WTC11 (cell line): ENCODE measurements at regions not wholly inside any gene's neighbourhood (a gene's known extent, or its start where the extent isn't known, plus 50 kb on each side); places are given as distances from the start of the nearest gene placed in this dataset.

Source experiments
- ATAC-seq: fragments of 200-7000 bp; cut with Tn5 transposase; 2 replicates; pipeline ENCODE4 v1.10.0; 2021; ENCODE audit warnings: mild to moderate bottlenecking, moderate library complexity
- CTCF ChIA-PET: fragments of 300-600 bp; sonication (Branson Sonifier 250); formaldehyde crosslinking; loops from one replicate; lab custom pipeline; 2021; ENCODE audit warnings: antibody characterized with exemption; lab: Charles Lee
- POLR2A ChIA-PET: fragments of 350-600 bp; sonication (Branson Sonifier 250); formaldehyde crosslinking; loops from one replicate; lab custom pipeline; 2021; ENCODE audit warnings: antibody characterized with exemption; lab: Charles Lee
- DNase-seq: peaks from one replicate; pipeline ENCODE4 v3.0.0; 2021; ENCODE audit warnings: low spot score
- H3K27ac Mint-ChIP-seq: 2 replicates; pipeline ENCODE4 v1.8.0; 2021; ENCODE audit warnings: mixed read lengths
- H3K27me3 Mint-ChIP-seq: 2 replicates; pipeline ENCODE4 v1.8.0; 2021; ENCODE audit warnings: low read depth, mild to moderate bottlenecking, moderate library complexity, mixed read lengths
- H3K36me3 Mint-ChIP-seq: 2 replicates; pipeline ENCODE4 v1.8.0; 2021; ENCODE audit warnings: mixed read lengths
- H3K4me1 Mint-ChIP-seq: 2 replicates; pipeline ENCODE4 v1.8.0; 2022; ENCODE audit warnings: mixed read lengths
- H3K4me3 Mint-ChIP-seq: 2 replicates; pipeline ENCODE4 v1.8.0; 2021; ENCODE audit warnings: mild to moderate bottlenecking, moderate library complexity, mixed read lengths
- H3K9me3 Mint-ChIP-seq: 2 replicates; pipeline ENCODE4 v1.8.0; 2021; ENCODE audit warnings: mixed read lengths
- ARID4B ChIP-seq: sonication (generic); formaldehyde crosslinking; IDR thresholded peaks from 2 replicates; pipeline ENCODE4 v1.8.0; 2023; ENCODE audit warnings: missing genetic modification reagents, mild to moderate bottlenecking, borderline replicate concordance
- ESRRA ChIP-seq: sonication (generic); formaldehyde crosslinking; IDR thresholded peaks from 2 replicates; pipeline ENCODE4 v1.8.1; 2022; ENCODE audit warnings: mild to moderate bottlenecking, missing genetic modification reagents, borderline replicate concordance
- ETV6 ChIP-seq: sonication (generic); formaldehyde crosslinking; IDR thresholded peaks from 2 replicates; pipeline ENCODE4 v1.8.1; 2022; ENCODE audit warnings: mild to moderate bottlenecking, missing genetic modification reagents
- MAX ChIP-seq: sonication (generic); formaldehyde crosslinking; IDR thresholded peaks from 2 replicates; pipeline ENCODE4 v1.8.0; 2022; ENCODE audit warnings: mild to moderate bottlenecking, missing genetic modification reagents
- NFE2L1 ChIP-seq: sonication (generic); formaldehyde crosslinking; IDR thresholded peaks from 2 replicates; pipeline ENCODE4 v1.8.1; 2023; ENCODE audit warnings: missing genetic modification reagents
- NR2C2 ChIP-seq: sonication (generic); formaldehyde crosslinking; IDR thresholded peaks from 2 replicates; pipeline ENCODE4 v1.8.0; 2022; ENCODE audit warnings: mild to moderate bottlenecking, missing genetic modification reagents
- SMAD3 ChIP-seq: sonication (generic); formaldehyde crosslinking; IDR thresholded peaks from 2 replicates; pipeline ENCODE4 v1.8.0; 2022; ENCODE audit warnings: missing genetic modification reagents, mild to moderate bottlenecking, borderline replicate concordance
- TEAD1 ChIP-seq: sonication (generic); formaldehyde crosslinking; IDR thresholded peaks from 2 replicates; pipeline ENCODE4 v1.8.0; 2022; ENCODE audit warnings: mild to moderate bottlenecking, missing genetic modification reagents
- USF1 ChIP-seq: sonication (generic); formaldehyde crosslinking; IDR thresholded peaks from 2 replicates; pipeline ENCODE4 v1.8.0; 2022; ENCODE audit warnings: mild to moderate bottlenecking, missing genetic modification reagents
- USF2 ChIP-seq: sonication (generic); formaldehyde crosslinking; IDR thresholded peaks from 2 replicates; pipeline ENCODE4 v1.8.1; 2023; ENCODE audit warnings: mild to moderate bottlenecking, missing genetic modification reagents, moderate library complexity
- ZBTB21 ChIP-seq: sonication (generic); formaldehyde crosslinking; IDR thresholded peaks from 2 replicates; pipeline ENCODE4 v1.8.1; 2023; ENCODE audit warnings: mild to moderate bottlenecking, missing genetic modification reagents, borderline replicate concordance
- ZNF121 ChIP-seq: sonication (generic); formaldehyde crosslinking; IDR thresholded peaks from 2 replicates; pipeline ENCODE4 v1.8.0; 2023; ENCODE audit warnings: missing genetic modification reagents
- ZNF396 ChIP-seq: fragments of 250-450 bp; sonication (Bioruptor Pico); IDR thresholded peaks from 2 replicates; pipeline ENCODE4 v1.8.0; 2021; ENCODE audit warnings: mild to moderate bottlenecking, moderate library complexity, borderline replicate concordance
- ZNF423 ChIP-seq: fragments of 250-450 bp; sonication (Bioruptor Pico); IDR thresholded peaks from 2 replicates; pipeline ENCODE4 v2.1.2; 2022; ENCODE audit warnings: mild to moderate bottlenecking, moderate library complexity
- ZNF671 ChIP-seq: fragments of 250-450 bp; sonication (Bioruptor Pico); IDR thresholded peaks from 2 replicates; pipeline ENCODE4 v1.8.0; 2021; ENCODE audit warnings: mild to moderate bottlenecking
- TF ChIP-seq, protein P1 (sequence below): sonication (generic); formaldehyde crosslinking; IDR thresholded peaks from 2 replicates; pipeline ENCODE4 v1.8.0; 2023; ENCODE audit warnings: mild to moderate bottlenecking, missing genetic modification reagents
- TF ChIP-seq, protein P2 (sequence below): sonication (generic); formaldehyde crosslinking; IDR thresholded peaks from 2 replicates; pipeline ENCODE4 v1.8.1; 2022; ENCODE audit warnings: mild to moderate bottlenecking, moderate library complexity, missing genetic modification reagents
- TF ChIP-seq, protein P3 (sequence below): sonication (generic); formaldehyde crosslinking; IDR thresholded peaks from 2 replicates; pipeline ENCODE4 v1.8.1; 2023; ENCODE audit warnings: mild to moderate bottlenecking, moderate library complexity, missing genetic modification reagents

DNA sequence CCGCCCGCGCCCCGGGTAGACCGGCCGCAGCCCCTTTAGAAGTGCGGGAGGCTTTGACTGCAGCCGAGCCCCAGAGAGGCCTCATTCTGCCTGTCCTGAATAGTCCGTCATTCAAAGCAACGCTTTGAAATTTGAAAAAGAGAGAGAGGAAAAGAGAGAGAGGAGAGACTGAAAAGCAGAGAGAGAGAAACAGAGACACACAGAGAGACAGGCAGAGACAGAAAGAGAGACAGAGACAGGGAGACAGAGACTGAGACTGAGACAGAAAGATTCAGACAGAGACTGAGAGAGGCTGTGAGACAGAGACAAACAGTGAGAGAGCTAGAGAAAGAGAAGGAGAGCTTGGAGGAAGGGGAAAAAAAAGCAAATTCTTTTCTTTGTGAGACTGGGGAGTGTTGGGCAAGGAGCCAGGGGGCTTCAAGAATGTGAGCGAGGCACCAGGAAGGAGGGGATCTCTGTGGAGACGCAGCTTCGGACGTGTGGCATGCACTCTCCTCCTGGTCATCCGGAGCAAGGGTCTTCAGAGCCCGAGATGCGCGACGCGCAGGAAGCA, 73.1 kb downstream of the MYCN start:
- CTCF ChIA-PET: interaction anchor here (0.6 to 1.2 kb wide), 4 partner anchors 21 to 74 kb away, joined by 3 to 4 read pairs (median 3); partner anchors contain the start of gene MYCN
- H3K4me3 Mint-ChIP-seq: peak overlapping the region; percentile 40
- peak overlapping the region; percentile 73 for H3K27ac Mint-ChIP-seq
- H3K9me3 Mint-ChIP-seq: no peaks in the 10 kb centered on the region
- peaks cover 2% of the 10 kb centered on the region; the same call in 1 of the 2 replicates for H3K27me3 Mint-ChIP-seq
- DNase-seq (no peak), ATAC-seq (peak; percentile 31)
- no peak for TF ChIP-seq ZNF121 (CRISPR knock-in tag)
- TF ChIP-seq, protein P1, sequence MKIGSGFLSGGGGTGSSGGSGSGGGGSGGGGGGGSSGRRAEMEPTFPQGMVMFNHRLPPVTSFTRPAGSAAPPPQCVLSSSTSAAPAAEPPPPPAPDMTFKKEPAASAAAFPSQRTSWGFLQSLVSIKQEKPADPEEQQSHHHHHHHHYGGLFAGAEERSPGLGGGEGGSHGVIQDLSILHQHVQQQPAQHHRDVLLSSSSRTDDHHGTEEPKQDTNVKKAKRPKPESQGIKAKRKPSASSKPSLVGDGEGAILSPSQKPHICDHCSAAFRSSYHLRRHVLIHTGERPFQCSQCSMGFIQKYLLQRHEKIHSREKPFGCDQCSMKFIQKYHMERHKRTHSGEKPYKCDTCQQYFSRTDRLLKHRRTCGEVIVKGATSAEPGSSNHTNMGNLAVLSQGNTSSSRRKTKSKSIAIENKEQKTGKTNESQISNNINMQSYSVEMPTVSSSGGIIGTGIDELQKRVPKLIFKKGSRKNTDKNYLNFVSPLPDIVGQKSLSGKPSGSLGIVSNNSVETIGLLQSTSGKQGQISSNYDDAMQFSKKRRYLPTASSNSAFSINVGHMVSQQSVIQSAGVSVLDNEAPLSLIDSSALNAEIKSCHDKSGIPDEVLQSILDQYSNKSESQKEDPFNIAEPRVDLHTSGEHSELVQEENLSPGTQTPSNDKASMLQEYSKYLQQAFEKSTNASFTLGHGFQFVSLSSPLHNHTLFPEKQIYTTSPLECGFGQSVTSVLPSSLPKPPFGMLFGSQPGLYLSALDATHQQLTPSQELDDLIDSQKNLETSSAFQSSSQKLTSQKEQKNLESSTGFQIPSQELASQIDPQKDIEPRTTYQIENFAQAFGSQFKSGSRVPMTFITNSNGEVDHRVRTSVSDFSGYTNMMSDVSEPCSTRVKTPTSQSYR (CRISPR knock-in tag): no peak
- TF ChIP-seq ZNF396 (CRISPR knock-in tag): no peak
- TF ChIP-seq, protein P2, sequence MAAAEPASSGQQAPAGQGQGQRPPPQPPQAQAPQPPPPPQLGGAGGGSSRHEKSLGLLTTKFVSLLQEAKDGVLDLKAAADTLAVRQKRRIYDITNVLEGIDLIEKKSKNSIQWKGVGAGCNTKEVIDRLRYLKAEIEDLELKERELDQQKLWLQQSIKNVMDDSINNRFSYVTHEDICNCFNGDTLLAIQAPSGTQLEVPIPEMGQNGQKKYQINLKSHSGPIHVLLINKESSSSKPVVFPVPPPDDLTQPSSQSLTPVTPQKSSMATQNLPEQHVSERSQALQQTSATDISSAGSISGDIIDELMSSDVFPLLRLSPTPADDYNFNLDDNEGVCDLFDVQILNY (CRISPR knock-in tag): no peak
- no peak for TF ChIP-seq SMAD3 (CRISPR knock-in tag)
- no peak for TF ChIP-seq ZNF671 (CRISPR knock-in tag)
- no peak for TF ChIP-seq ESRRA (CRISPR knock-in tag)
- TF ChIP-seq ZNF423 (CRISPR knock-in tag): no peak
- TF ChIP-seq, protein P3, sequence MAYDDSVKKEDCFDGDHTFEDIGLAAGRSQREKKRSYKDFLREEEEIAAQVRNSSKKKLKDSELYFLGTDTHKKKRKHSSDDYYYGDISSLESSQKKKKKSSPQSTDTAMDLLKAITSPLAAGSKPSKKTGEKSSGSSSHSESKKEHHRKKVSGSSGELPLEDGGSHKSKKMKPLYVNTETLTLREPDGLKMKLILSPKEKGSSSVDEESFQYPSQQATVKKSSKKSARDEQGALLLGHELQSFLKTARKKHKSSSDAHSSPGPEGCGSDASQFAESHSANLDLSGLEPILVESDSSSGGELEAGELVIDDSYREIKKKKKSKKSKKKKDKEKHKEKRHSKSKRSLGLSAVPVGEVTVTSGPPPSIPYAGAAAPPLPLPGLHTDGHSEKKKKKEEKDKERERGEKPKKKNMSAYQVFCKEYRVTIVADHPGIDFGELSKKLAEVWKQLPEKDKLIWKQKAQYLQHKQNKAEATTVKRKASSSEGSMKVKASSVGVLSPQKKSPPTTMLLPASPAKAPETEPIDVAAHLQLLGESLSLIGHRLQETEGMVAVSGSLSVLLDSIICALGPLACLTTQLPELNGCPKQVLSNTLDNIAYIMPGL (CRISPR knock-in tag): no peak
- no peak for TF ChIP-seq NR2C2
- TF ChIP-seq MAX (CRISPR knock-in tag): no peak
- no peak for TF ChIP-seq USF2 (CRISPR knock-in tag)
- no peaks in the 10 kb centered on the region for H3K36me3 Mint-ChIP-seq
- POLR2A ChIA-PET: interaction anchor here (1.2 kb wide), 1 partner anchor 73 kb away, joined by 5 read pairs; the partner anchor contains the start of gene MYCN
- peaks cover 42% of the 10 kb centered on the region for H3K4me1 Mint-ChIP-seq

DNA sequence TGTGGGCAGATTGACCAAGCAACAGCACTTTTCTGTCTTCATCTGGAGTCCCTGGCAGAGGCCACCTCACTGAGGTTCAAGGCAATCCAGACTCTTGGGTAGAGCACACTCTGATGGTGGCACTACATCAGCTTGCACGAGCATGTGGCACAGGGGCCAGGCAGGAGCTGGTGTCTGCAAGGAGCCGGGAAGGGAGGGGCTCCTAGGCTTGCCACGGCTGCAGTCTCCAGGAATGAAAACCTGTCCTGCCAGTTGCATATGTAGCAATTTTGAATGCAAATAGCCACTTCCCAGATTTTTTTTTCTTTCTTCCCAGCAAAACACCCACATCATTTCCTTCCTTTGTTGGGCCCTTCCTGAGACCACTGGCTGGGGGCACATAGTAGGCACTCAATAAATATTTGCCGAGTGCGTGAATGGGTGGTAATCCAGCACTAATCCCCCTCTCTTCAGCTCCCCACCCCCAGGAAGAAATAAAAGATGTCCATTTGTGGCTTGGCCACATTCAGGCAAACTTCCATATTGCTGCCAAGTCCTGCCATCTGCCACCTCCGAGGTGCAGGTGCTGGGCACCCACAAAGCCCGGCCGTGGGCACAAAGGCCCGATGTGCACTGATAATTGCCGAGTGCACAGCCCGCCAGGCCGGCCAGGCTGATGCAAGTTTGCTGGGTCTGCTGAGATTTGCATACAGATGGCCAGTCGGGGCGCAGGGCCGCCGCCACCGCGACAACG, 72.4 kb downstream of the MYCN start:
- peak; percentile 73 for ATAC-seq
- H3K36me3 Mint-ChIP-seq: no peaks in the 10 kb centered on the region
- ChIA-PET POLR2A (interaction anchor here (1.2 kb wide), 1 partner anchor 72 kb away, joined by 5 read pairs; the partner anchor contains the start of gene MYCN), CTCF (interaction anchor here (1.0 to 1.9 kb wide), 6 partner anchors 9 to 91 kb away, joined by 3 to 9 read pairs (median 4); partner anchors contain the start of gene MYCN)
- peak overlapping the region; percentile 40 for H3K4me3 Mint-ChIP-seq
- H3K27me3 Mint-ChIP-seq: peaks cover 2% of the 10 kb centered on the region; the same call in 1 of the 2 replicates
- H3K27ac Mint-ChIP-seq: peak overlapping the region; percentile 44
- H3K4me1 Mint-ChIP-seq: peaks cover 42% of the 10 kb centered on the region
- no peaks in the 10 kb centered on the region for H3K9me3 Mint-ChIP-seq
- TF ChIP-seq MAX (CRISPR knock-in tag): peak; percentile 75
- TF ChIP-seq NFE2L1 (CRISPR knock-in tag): no peak
- 0 out of 2 replicates have a peak, but pooled peaks have one; percentile 17 for TF ChIP-seq USF1 (CRISPR knock-in tag)
- peak; percentile 9; the same call in 1 of the 2 replicates for TF ChIP-seq ETV6 (CRISPR knock-in tag)
- TF ChIP-seq ZBTB21 (CRISPR knock-in tag): no peak
- TF ChIP-seq ARID4B (CRISPR knock-in tag): 0 out of 2 replicates have a peak, but pooled peaks have one; percentile 56
- TF ChIP-seq ZNF671 (CRISPR knock-in tag): no peak
- peak; percentile 75 for TF ChIP-seq TEAD1 (CRISPR knock-in tag)
- peak; percentile 58 for DNase-seq
